Inferior parietal cortex (tissue), 1 donor: ENCODE measurements at regions not wholly inside any gene's neighbourhood (a gene's known extent, or its start where the extent isn't known, plus 50 kb on each side); places are given as distances from the start of the nearest gene placed in this dataset.
A peak's percentile ranks its signal among the peaks of the same experiment; 100 is the strongest.
"Not testable (repeated sequence)": the region's sequence is repeated elsewhere in the genome, so short reads cannot be mapped to it uniquely, and the experiment has no call there.

ENCODE experiments used
- DNase-seq: peaks from one replicate; pipeline ENCODE4 v3.0.0-alpha.2; 2016; ENCODE audit errors: extremely low spot score

- DNase-seq = no peak
These were observed 140.6 kb downstream of the FAM124B start for GRCh38 chr2:224261326-224261725.

GRCh38 chr2:224260372-224261020 lies 141.4 kb downstream of the FAM124B start:
- DNase-seq = no peak

- no peak for DNase-seq
These were observed 142.1 kb downstream of the FAM124B start for GRCh38 chr2:224259831-224260230.

- DNase-seq = no peak
These were observed 143.8 kb downstream of the FAM124B start for GRCh38 chr2:224258059-224258458.

GRCh38 chr2:224257156-224257555 lies 144.8 kb downstream of the FAM124B start:
- no peak for DNase-seq

GRCh38 chr2:224253464-224253863 lies 148.4 kb downstream of the FAM124B start:
- DNase-seq = no peak

GRCh38 chr2:224252631-224253030 lies 149.3 kb downstream of the FAM124B start:
- DNase-seq = no peak

GRCh38 chr2:224248944-224249371 lies 152.9 kb downstream of the FAM124B start:
- DNase-seq = no peak

GRCh38 chr2:224242561-224242960 lies 159.3 kb downstream of the FAM124B start:
- no peak for DNase-seq

- DNase-seq = no peak
These were observed 160.1 kb downstream of the FAM124B start for GRCh38 chr2:224241812-224242211.

- no peak for DNase-seq
These were observed 160.9 kb downstream of the FAM124B start for GRCh38 chr2:224241001-224241400.

GRCh38 chr2:224223851-224224555 lies 177.9 kb downstream of the FAM124B start:
- DNase-seq = no peak

GRCh38 chr2:224222974-224223373 lies 178.9 kb downstream of the FAM124B start:
- DNase-seq = no peak

GRCh38 chr2:224222291-224222690 lies 179.6 kb downstream of the FAM124B start:
- DNase-seq = peak; percentile 45

- no peak for DNase-seq
These were observed 180.4 kb downstream of the FAM124B start for GRCh38 chr2:224221455-224221913.

GRCh38 chr2:224220586-224221255 lies 181.2 kb downstream of the FAM124B start:
- no peak for DNase-seq

GRCh38 chr2:224219781-224220180 lies 180.7 kb upstream of the SERPINE2 start:
- DNase-seq = no peak

GRCh38 chr2:224217962-224218347 lies 178.9 kb upstream of the SERPINE2 start:
- DNase-seq = no peak

GRCh38 chr2:224217233-224217961 lies 178.3 kb upstream of the SERPINE2 start:
- no peak for DNase-seq

- DNase-seq = not testable (repeated sequence)
These were observed 176.5 kb upstream of the SERPINE2 start for GRCh38 chr2:224215611-224216010.

GRCh38 chr2:224213396-224213795 lies 174.3 kb upstream of the SERPINE2 start:
- no peak for DNase-seq

GRCh38 chr2:224211791-224212190 lies 172.7 kb upstream of the SERPINE2 start:
- no peak for DNase-seq
